HG03103 (cell line): ENCODE measurements at regions not wholly inside any gene's neighbourhood (a gene's known extent, or its start where the extent isn't known, plus 50 kb on each side); places are given as distances from the start of the nearest gene placed in this dataset.
"Not testable (repeated sequence)": the region's sequence is repeated elsewhere in the genome, so short reads cannot be mapped to it uniquely, and the experiment has no call there.

Experiments used
- ATAC-seq: cut with Tn5 transposase; IDR thresholded peaks from one replicate; pipeline ENCODE4 v1.9.1; 2021; ENCODE audit warnings: low read depth; ENCODE audit not compliant: unreplicated experiment

- ATAC-seq: no peak
Measured at GRCh38 chr1:189158155-189158554, 1319.5 kb downstream of the BRINP3 start.

- no peak for ATAC-seq
Measured at GRCh38 chr1:189175889-189176288, 1301.8 kb downstream of the BRINP3 start.

GRCh38 chr1:189180057-189180456, 1297.6 kb downstream of the BRINP3 start:
- ATAC-seq: no peak

GRCh38 chr1:189185097-189185496, 1292.6 kb downstream of the BRINP3 start:
- no peak for ATAC-seq

- ATAC-seq: no peak
Measured at GRCh38 chr1:189192741-189193520, 1284.7 kb downstream of the BRINP3 start.

DNA sequence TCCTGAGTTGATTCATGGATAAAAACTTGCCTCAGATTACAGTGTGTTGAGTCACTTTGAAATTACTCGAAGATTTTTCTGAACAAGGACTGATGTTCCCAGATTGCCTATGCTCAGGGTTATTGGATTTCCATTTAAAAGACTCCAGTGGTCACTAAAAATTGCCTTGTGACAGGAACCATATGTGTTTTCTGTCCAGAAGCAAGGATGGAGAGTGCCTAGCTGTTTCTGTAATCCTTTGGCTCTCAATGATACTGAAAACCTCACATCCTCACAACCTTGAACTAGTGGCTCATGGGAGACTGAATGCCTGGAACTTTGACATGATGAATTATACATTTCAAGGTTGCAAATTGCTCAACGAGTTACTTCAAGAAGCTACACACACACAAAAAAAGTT, 1271.8 kb downstream of the BRINP3 start:
- no peak for ATAC-seq

DNA sequence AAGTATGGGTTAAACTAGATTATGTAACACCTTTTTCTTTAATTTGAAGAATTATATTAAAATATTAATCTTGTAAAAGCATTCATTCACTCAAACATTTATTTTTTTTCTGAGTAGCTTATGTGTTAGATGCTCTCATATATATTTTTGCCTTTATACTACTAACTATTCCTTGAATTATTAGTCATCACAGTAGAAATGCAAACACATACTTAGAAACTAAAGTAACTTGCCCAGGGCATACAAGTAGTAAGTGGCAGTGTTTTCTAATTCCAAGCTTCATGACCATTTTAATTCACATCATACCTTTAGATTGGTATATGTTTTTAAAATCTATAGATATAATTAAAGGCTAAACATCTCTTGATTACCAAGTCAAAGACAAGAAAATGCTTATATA, 1271.0 kb downstream of the BRINP3 start:
- no peak for ATAC-seq

DNA sequence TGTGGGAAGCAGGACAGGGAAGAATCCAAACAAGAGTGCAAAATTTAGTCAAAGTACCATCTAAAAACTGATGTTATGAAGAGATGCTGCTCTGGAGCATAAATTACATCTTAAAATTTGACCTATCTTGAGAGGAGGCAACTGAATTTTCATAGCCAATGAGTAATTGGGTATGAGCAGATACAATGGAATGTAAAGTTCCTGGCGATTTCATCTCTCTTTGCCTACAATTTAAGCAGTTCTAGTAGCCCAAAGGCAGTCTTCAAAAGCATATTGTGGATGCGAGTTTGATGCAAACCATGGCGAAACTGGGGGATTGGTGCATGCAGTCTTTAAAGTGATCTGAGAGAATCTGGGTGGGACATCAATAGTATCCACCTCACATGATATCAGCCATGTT, 1265.9 kb downstream of the BRINP3 start:
- no peak for ATAC-seq

DNA sequence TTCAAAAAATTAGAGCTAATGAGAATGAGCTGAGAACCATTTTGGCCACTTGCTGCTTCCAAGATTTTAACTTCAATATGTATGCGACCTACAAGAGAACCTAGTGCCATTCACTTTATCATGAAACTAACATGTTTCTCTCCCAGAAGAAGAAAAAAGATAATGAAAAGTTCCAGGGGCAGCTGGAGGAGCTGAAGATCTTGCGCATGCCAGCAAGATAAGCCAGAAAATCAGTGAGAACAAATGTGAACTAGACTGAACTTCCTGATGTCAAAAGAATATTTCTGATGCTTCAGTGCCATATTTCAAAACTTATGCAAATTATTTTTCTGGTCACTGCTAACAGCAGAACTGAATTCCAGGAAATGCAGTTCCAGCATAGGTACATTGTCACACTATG, 1265.1 kb downstream of the BRINP3 start:
- ATAC-seq: no peak

DNA sequence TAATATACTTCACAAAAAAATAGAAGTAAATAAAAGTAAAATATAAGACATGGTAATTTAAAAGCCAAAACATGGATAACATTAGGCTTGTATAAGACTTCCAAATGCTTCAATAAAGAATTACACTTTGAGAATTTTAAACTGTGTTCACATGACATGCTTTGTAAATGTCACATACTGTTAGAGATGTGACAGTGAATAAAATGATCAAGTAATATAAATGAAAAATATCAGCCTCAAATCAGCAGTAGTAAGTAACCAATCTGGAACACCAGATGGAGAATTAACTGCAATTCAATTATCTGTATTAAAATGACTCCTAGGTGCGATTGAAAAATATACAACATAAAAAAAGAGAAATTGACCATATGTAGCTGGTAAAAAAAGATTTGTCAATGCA, 1260.8 kb downstream of the BRINP3 start:
- ATAC-seq: no peak

DNA sequence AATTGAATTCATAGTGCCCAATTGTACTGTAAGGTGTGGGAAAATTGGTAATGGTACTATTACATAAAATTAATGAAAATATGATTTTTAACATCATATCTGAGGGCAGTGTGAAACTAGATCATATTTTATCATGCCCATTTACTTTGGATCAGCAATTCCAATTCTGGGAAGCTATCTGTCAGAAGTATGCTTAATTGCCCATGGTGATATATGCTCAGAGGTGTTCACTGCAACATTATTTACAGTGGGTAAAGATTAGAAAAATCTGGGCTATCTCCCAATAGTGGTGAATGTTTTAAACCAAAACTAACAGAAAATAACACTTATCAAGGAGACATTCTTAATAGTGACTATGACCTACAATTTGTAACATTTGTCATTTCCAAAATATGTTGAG, 1260.0 kb downstream of the BRINP3 start:
- ATAC-seq: no peak

DNA sequence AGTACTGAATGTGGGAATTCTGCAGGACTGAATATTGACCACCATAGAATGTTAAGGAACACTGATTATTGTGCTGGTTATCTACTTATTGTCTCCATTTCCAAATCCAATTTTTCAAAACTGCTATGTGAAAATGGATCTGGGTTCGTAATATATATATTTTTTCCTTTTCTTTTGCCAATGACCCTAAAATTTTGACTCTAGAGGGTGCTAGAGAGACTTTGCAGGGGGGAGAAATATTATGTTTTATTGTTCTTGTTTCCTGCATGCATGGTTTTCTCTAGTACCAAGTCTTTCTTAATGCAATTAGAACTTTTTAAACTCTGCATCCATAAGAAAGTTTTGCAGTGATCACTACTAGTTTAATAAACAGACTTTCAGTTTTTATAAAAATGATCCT, 1256.9 kb downstream of the BRINP3 start:
- no peak for ATAC-seq

- not testable (repeated sequence) for ATAC-seq
Measured at GRCh38 chr1:189225794-189226145, 1251.9 kb downstream of the BRINP3 start.

GRCh38 chr1:189226779-189227178, 1250.9 kb downstream of the BRINP3 start:
- no peak for ATAC-seq

DNA sequence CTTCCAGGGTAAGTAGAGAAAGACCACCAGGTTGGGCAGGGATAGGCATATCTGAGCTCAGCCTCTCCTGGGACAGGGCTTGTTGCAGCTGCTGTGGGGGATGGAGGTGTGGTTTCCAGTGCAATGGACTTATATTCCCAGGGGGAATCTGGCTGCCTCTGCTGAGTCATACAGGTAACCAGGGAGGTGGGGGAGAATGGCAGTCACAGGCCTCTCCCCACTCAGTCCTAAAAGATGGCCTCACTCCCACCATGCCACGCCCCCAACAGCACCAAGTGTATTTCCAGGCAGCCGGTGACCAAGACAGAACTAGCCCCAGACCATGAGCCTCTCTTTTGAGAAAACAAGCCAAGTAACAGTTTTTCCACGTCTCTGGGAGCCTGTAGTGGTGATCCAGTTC, 1240.7 kb downstream of the BRINP3 start:
- no peak for ATAC-seq

DNA sequence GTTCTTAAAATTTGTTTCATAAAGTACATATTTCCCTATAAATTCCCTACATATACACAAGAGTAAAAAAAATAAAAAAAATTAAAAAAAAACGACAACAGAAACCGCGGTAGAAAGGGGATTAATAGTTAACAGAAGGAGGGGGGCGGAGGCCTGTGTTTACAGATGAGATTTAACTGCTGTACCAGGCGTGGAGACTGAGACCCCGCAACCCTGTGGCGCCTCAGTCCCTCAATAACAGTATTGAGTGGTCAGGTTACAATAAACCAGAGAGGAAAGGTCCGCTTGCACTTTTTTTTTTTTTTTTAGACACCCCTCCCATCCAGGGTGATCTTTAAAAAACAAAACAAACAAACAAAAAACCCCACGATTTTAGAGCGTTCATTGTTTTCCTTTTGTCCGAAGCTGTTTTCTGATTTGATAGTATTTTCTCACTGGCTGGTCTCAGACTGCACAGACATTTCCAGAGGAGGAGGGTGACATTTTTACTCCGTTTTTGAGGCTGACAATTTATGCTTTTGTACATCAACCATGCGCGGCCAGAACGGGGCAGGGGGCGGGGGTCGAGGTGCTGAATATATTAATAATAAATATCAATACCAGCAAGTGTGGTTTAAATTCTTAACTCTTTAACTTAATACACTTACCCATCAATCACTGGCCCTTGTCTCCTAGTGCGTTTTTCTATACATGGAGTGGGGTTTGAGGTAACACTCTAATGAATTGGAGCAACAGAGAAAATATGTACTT, 1223.9 kb downstream of the BRINP3 start:
- ATAC-seq: no peak

- ATAC-seq: not testable (repeated sequence)
Measured at GRCh38 chr1:189261128-189261527, 1216.5 kb downstream of the BRINP3 start.

DNA sequence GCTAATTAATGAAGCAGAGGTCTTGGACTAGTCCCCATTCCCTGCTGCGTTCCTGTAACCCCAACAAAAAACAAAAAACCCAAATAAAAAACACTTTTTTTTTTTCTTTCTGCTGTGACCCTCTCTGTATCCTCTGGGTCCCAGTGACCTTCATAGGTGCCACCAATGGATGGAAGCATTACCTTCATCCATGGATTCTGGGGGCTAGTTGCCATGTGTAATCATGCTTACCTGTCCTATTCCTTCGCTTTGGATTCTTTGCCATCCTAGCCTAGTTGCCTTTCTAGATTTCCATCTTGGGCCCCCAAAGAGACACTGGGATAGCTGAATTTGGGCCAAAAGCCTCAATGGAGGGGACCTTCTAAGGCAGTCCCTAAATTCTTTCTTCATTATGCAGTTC, 1208.7 kb downstream of the BRINP3 start:
- no peak for ATAC-seq

GRCh38 chr1:189274267-189274666, 1203.4 kb downstream of the BRINP3 start:
- ATAC-seq: no peak

GRCh38 chr1:189275796-189276195, 1201.9 kb downstream of the BRINP3 start:
- ATAC-seq: no peak

DNA sequence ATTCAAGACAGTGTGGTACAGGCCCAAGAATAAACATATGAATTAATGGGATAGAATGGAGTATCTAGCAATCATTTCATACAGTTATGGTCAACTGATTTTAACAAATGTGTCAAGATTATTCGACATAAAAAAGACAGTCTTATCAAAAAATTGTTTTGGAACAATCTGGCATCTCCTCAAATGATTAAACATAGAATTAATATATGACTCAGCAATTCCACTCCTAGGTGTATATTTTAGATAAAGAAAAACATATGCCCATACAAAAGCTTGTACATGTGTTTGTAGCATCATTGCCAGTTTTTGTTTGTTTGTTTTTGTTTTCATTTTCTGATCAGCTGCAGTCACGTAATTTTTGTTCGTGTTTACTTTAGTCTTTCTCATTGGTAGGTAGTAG, 1188.3 kb downstream of the BRINP3 start:
- ATAC-seq: no peak

GRCh38 chr1:189301235-189301634, 1176.4 kb downstream of the BRINP3 start:
- no peak for ATAC-seq
